ENCODE measurements at regions not wholly inside any gene's neighbourhood (a gene's known extent, or its start where the extent isn't known, plus 50 kb on each side); places are given as distances from the start of the nearest gene placed in this dataset.

- H3K4me3 ChIP-seq (ENCODE audit: low read depth, low read length) = no peak overlapping the region
- TF ChIP-seq MAX (IDR thresholded peaks at IDR 0.05; ENCODE audit: low read depth, low read length) = no peak
- TF ChIP-seq POLR2A (IDR thresholded peaks at IDR 0.05; ENCODE audit: extremely low read depth, insufficient read length) = no peak
- TF ChIP-seq CTCF (IDR thresholded peaks at IDR 0.05; ENCODE audit: low read depth, low read length) = peak; percentile 53
- no peak for TF ChIP-seq MYC (IDR thresholded peaks at IDR 0.05; ENCODE audit: low read depth, low read length)
- peak; percentile 38 for DNase-seq (ENCODE audit: low read depth)
These were observed 257.0 kb upstream of the GYPC start for GRCh38 chr2:126399001-126399400.

DNA sequence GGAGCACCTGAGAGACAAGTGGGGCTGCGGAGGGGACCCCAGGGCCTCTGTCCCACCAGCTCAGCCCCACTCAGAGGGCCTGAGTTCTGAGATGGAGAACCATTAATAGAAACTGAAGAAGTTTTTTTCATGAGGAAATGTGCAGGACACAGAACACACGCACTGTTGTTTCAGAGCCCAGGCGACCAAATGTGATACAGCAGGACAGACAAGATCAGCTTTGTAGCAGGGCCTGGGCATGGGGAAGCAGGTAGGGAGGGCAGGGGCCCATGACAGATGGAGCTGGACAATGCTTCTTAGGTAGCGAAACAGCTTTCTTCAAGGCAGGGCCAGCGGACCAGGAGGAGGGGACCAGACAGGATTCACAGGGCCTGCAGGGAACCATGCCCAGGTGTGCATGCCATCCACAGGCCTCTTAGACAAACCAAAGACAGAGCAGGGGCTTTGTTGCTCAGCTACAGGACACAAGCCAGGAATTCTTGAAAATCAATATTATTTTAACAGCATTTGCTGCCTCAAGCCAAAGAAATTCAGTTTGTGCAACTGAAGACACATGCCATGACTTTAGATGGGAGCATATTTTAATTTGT is 252.8 kb upstream of the GYPC start:
- no peak for DNase-seq (ENCODE audit: low read depth)
- TF ChIP-seq CTCF (IDR thresholded peaks at IDR 0.05; ENCODE audit: low read depth, low read length) = no peak
- no peak for TF ChIP-seq MAX (IDR thresholded peaks at IDR 0.05; ENCODE audit: low read depth, low read length)
- TF ChIP-seq POLR2A (IDR thresholded peaks at IDR 0.05; ENCODE audit: extremely low read depth, insufficient read length) = no peak
- TF ChIP-seq MYC (IDR thresholded peaks at IDR 0.05; ENCODE audit: low read depth, low read length) = no peak
- H3K4me3 ChIP-seq (ENCODE audit: low read depth, low read length) = no peak overlapping the region

GRCh38 chr2:126406267-126406666 is 249.7 kb upstream of the GYPC start:
- no peak for DNase-seq (ENCODE audit: low read depth)

GRCh38 chr2:126408671-126409070 is 247.3 kb upstream of the GYPC start:
- DNase-seq (ENCODE audit: low read depth) = no peak
- no peak overlapping the region for H3K4me3 ChIP-seq (ENCODE audit: low read depth, low read length)
- TF ChIP-seq POLR2A (IDR thresholded peaks at IDR 0.05; ENCODE audit: extremely low read depth, insufficient read length) (no peak), CTCF (IDR thresholded peaks at IDR 0.05; ENCODE audit: low read depth, low read length) (no peak), MYC (IDR thresholded peaks at IDR 0.05; ENCODE audit: low read depth, low read length) (no peak), MAX (IDR thresholded peaks at IDR 0.05; ENCODE audit: low read depth, low read length) (no peak)

More at GRCh38 chr2:126406267-126406666, 249.7 kb upstream of the GYPC start:
- TF ChIP-seq CTCF (IDR thresholded peaks at IDR 0.05; ENCODE audit: low read depth, low read length) (no peak), MAX (IDR thresholded peaks at IDR 0.05; ENCODE audit: low read depth, low read length) (no peak), POLR2A (IDR thresholded peaks at IDR 0.05; ENCODE audit: extremely low read depth, insufficient read length) (no peak), MYC (IDR thresholded peaks at IDR 0.05; ENCODE audit: low read depth, low read length) (no peak)
- H3K4me3 ChIP-seq (ENCODE audit: low read depth, low read length) = no peak overlapping the region

- TF ChIP-seq CTCF (IDR thresholded peaks at IDR 0.05; ENCODE audit: low read depth, low read length) = no peak
- no peak for TF ChIP-seq POLR2A (IDR thresholded peaks at IDR 0.05; ENCODE audit: extremely low read depth, insufficient read length)
- no peak for TF ChIP-seq MYC (IDR thresholded peaks at IDR 0.05; ENCODE audit: low read depth, low read length)
- TF ChIP-seq MAX (IDR thresholded peaks at IDR 0.05; ENCODE audit: low read depth, low read length) = no peak
- H3K4me3 ChIP-seq (ENCODE audit: low read depth, low read length) = no peak overlapping the region
- no peak for DNase-seq (ENCODE audit: low read depth)
These were observed 246.1 kb upstream of the GYPC start for GRCh38 chr2:126409850-126410249.

All from NB4 (cell line).